SK-N-MC (cell line): ENCODE measurements at regions not wholly inside any gene's neighbourhood (a gene's known extent, or its start where the extent isn't known, plus 50 kb on each side); places are given as distances from the start of the nearest gene placed in this dataset.

Experiments used
- EZH2 ChIP-seq: fragments of 200-600 bp; sonication (generic); IDR thresholded peaks from one replicate; pipeline ENCODE4 v1.6.1; 2017; ENCODE audit warnings: antibody characterized with exemption
- FOXP2 ChIP-seq: optimal IDR thresholded peaks from 2 replicates; pipeline ENCODE3; 2011; ENCODE audit warnings: mild to moderate bottlenecking, moderate library complexity; ENCODE audit not compliant: insufficient read depth; ENCODE audit errors: extremely low read length, control extremely low read depth
- POLR2AphosphoS5 ChIP-seq: IDR thresholded peaks from 2 replicates; pipeline ENCODE4 v1.6.1; 2012; ENCODE audit warnings: mild to moderate bottlenecking, low read depth, low read length, borderline replicate concordance

- no peak for TF ChIP-seq POLR2AphosphoS5
- TF ChIP-seq EZH2, result no peak
- TF ChIP-seq FOXP2, result no peak
Measured at GRCh38 chr3:72418244-72418643, 430.0 kb downstream of the SHQ1 start.
